Transverse colon (tissue), 4 donors: ENCODE measurements at regions not wholly inside any gene's neighbourhood (a gene's known extent, or its start where the extent isn't known, plus 50 kb on each side); places are given as distances from the start of the nearest gene placed in this dataset.

Experiments
- DNase-seq: peaks from one replicate; pipeline ENCODE4 v3.0.0-alpha.2; 2019
- H3K27ac ChIP-seq, 4 donors: fragments of 200-600 bp; sonication (generic); 2 replicates each; pipeline ENCODE4 v1.5.1; 2016 to 2018; ENCODE audit warnings: inconsistent platforms in 4 of 4
- H3K27me3 ChIP-seq: fragments of 200-600 bp; sonication (generic); 2 replicates; pipeline ENCODE4 v1.5.1; 2017; ENCODE audit warnings: inconsistent platforms
- H3K36me3 ChIP-seq, 4 donors: fragments of 200-600 bp; sonication (generic); 2 replicates each; pipeline ENCODE4 v1.5.1; 2017 to 2019; ENCODE audit warnings: inconsistent platforms in 4 of 4
- H3K4me1 ChIP-seq, 4 donors: fragments of 200-600 bp; sonication (generic); 2 replicates each; pipeline ENCODE4 v1.5.1; 2017 to 2020; ENCODE audit warnings: inconsistent platforms in 4 of 4
- H3K4me3 ChIP-seq, 4 donors: fragments of 200-600 bp; sonication (generic); 1 replicate in 1 of 4; 2 replicates in 3 of 4; pipeline versions ENCODE4 v1.5.1 to v1.6.1; 2017 to 2019; ENCODE audit warnings: inconsistent platforms in 4 of 4
- H3K9me3 ChIP-seq, 2 donors: fragments of 200-600 bp; sonication (generic); 2 replicates each; pipeline ENCODE4 v1.5.1; 2017 to 2019; ENCODE audit warnings: inconsistent platforms in 2 of 2
- EP300 ChIP-seq: sonication (generic); formaldehyde crosslinking; IDR thresholded peaks from one replicate; pipeline ENCODE4 v1.6.1; 2017; ENCODE audit warnings: antibody characterized with exemption, low read depth
- POLR2A ChIP-seq: fragments of 450-650 bp; IDR thresholded peaks from one replicate; pipeline ENCODE4 v1.6.1; 2016; ENCODE audit warnings: antibody characterized with exemption, mild to moderate bottlenecking, moderate library complexity
- POLR2AphosphoS5 ChIP-seq, 3 donors: sonication (generic); formaldehyde crosslinking; IDR thresholded peaks; one replicate each; pipeline ENCODE4 v1.6.1; 2016; ENCODE audit warnings: antibody characterized with exemption in 3 of 3
- WGBS, 2 donors: methylation state at CpG; one replicate each; pipeline ENCODE4 v1.1.5; 2018; ENCODE audit warnings: low coverage in 1 of 2; 5-methylcytosine and 5-hydroxymethylcytosine counted together
- in situ Hi-C, 4 donors: fragments of 200-750 bp; cut with MboI; loops; one replicate each; pipeline versions ENCODE4 v1.15.0 to v1.15.1; 2017; ENCODE audit warnings: low sequenced_read_pairs in 3 of 4, low pct_ligation_motif_present in 1 of 4, low pct_unique_long_range_greater_than_20kb in 1 of 4
- intact Hi-C: fragments of 100-400 bp; cut with DNase I; formaldehyde crosslinking; loops from one replicate; pipeline ENCODE4 v1.15.1; 2023; ENCODE audit warnings: low total_unique reads
- TF ChIP-seq, protein P1 (sequence below), 5 experiments: fragments of 200-600 bp in 3 of 5; fragments of 450-650 bp in 2 of 5; sonication (generic) in 3 of 5; IDR thresholded peaks; 1 replicate in 2 of 5; 2 replicates in 3 of 5; pipeline ENCODE4 v1.5.1; 2016 to 2017; ENCODE audit warnings: antibody characterized with exemption in 5 of 5, inconsistent platforms in 3 of 5, mild to moderate bottlenecking in 2 of 5, moderate library complexity in 1 of 5

DNA sequence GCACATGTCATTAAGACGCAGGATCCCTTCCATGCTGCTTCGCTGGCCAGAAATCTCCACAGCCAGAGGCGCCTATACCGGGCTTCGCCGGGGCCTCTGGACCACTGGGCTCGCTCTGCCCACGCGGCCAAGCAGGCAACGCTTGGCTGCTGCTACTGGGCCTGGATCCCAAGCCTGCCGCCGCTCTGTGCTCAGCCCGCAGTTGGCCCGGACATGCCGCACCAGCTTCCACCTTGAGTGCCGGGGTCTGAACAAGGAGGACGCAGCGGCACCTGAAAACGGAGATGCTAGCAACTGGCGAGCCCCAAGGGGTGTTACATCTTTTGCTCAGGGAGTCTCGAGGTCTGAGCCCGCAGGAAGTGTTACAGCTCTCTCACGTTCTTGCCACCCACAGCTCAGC, 409.9 kb upstream of the SGCG start:
- Histone ChIP-seq H3K36me3 (no peaks in the 10 kb centered on the region), H3K27me3 (no peaks in the 10 kb centered on the region), H3K27ac (no peak overlapping the region), H3K4me3 (no peak overlapping the region), H3K9me3 (no peaks in the 10 kb centered on the region), H3K4me1 (no peaks in the 10 kb centered on the region)
- TF ChIP-seq POLR2A, result no peak
- no peak for TF ChIP-seq POLR2AphosphoS5 (IDR thresholded peaks at IDR 0.05)
- TF ChIP-seq, protein P1, sequence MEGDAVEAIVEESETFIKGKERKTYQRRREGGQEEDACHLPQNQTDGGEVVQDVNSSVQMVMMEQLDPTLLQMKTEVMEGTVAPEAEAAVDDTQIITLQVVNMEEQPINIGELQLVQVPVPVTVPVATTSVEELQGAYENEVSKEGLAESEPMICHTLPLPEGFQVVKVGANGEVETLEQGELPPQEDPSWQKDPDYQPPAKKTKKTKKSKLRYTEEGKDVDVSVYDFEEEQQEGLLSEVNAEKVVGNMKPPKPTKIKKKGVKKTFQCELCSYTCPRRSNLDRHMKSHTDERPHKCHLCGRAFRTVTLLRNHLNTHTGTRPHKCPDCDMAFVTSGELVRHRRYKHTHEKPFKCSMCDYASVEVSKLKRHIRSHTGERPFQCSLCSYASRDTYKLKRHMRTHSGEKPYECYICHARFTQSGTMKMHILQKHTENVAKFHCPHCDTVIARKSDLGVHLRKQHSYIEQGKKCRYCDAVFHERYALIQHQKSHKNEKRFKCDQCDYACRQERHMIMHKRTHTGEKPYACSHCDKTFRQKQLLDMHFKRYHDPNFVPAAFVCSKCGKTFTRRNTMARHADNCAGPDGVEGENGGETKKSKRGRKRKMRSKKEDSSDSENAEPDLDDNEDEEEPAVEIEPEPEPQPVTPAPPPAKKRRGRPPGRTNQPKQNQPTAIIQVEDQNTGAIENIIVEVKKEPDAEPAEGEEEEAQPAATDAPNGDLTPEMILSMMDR (IDR thresholded peaks at IDR 0.05), result no peak
- no peak for TF ChIP-seq EP300
- 96 to 100% methylated on average over 2 to 23 of the region's 23 CpGs for WGBS, 2 donors
- in situ Hi-C loops (loop anchor here in 1 of 4 donors (25.0 kb wide), 1 partner anchor 1134 kb away; no protein-coding TSS in a partner anchor), intact Hi-C loops (no loop called here)
- no peak for DNase-seq

DNA sequence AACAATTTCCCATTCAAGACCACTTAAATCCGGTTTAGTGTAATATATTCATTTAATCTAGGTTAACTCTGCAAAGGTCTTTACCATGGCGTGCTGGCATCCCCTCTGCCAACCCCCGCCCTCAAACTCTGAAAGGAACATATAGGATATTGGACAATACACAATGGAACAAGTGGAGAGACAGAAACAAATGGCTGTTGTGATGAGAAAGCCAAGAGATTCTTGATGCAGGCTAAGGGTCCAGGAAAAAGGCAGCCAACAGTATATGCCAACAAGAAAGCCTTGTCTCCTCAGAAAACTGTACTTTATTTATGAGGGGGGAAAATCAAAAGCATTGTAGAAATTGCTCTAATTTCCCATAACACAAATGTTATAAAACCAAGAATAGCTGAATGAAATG, 407.3 kb upstream of the SGCG start:
- intact Hi-C loops, result no loop called here
- TF ChIP-seq, protein P1 (IDR thresholded peaks at IDR 0.05), result no peak
- TF ChIP-seq POLR2A (no peak), POLR2AphosphoS5 (IDR thresholded peaks at IDR 0.05) (no peak), EP300 (no peak)
- Histone ChIP-seq H3K27me3 (no peaks in the 10 kb centered on the region), H3K36me3 (no peaks in the 10 kb centered on the region), H3K9me3 (no peaks in the 10 kb centered on the region), H3K27ac (no peak overlapping the region), H3K4me1 (no peaks in the 10 kb centered on the region), H3K4me3 (no peak overlapping the region)
- WGBS, 2 donors, result 70 to 78% methylated on average over 3 of the region's 3 CpGs
- in situ Hi-C loops, result loop anchor here in 1 of 4 donors (25.0 kb wide), 1 partner anchor 1136 kb away; no protein-coding TSS in a partner anchor
- no peak for DNase-seq

DNA sequence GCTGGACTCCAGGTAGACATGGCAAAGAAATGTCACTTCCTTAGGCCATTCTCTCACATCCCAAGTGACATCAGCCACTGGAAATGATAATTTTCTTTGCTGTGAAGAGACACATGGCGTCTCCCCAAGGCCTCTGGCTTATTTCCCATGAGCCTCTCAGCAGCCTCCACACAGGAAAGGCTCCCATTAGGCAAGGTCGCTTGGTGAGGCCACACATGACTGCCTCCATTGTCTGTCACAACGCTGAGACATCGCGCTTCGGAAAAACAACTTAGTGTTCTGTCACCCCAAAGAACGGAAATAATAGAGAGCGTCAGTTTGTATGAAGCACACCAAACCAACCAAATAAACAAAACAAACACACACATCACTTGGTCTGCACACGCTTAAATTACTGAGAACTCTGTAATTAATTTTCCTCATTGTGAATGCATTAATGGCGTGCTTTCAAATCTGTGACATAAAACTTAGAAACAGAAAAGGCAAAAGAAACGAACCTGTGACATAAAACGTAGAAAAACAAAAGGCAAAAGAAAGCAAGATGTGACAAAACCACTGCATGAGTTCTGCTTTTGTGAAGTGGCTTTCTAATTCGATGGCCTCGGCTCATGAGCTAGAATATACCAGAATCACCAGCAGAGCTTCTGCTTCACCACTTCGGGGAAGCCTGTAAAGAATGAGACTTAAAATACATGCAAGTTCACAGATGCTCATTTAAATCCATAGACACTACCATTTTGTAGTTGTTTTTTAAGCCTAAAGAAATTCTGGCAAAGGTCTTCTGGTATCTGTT, 404.2 kb upstream of the SGCG start:
- no peaks in the 10 kb centered on the region for H3K9me3 ChIP-seq
- in situ Hi-C loops, result loop anchor here in 1 of 4 donors (25.0 kb wide), 1 partner anchor 1139 kb away; no protein-coding TSS in a partner anchor
- intact Hi-C loops, result no loop called here

DNA sequence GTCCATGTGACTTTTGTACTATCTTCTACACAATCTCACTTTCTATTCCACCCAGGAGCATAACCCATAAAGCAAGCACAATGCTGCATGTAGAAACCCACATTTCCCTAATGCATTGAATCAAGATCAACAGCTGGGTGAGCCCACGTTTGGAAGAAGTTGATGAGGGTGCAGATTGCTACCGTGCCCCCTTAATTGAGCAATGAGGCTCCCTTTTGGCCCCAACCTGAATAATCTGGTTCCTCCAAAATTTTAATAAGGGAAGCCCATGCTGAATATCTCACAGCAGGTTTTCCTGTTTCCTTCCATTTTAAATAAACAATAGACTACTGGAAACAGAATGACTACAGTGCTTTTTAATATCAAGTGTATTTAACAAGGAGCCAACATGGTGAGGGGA, 403.6 kb upstream of the SGCG start:
- Histone ChIP-seq H3K36me3 (no peaks in the 10 kb centered on the region), H3K27me3 (no peaks in the 10 kb centered on the region), H3K4me3 (no peak overlapping the region), H3K9me3 (no peaks in the 10 kb centered on the region), H3K4me1 (no peaks in the 10 kb centered on the region), H3K27ac (no peak overlapping the region)
- no peak for DNase-seq
- in situ Hi-C loops (loop anchor here in 1 of 4 donors (25.0 kb wide), 1 partner anchor 1140 kb away; no protein-coding TSS in a partner anchor), intact Hi-C loops (no loop called here)
- WGBS, 2 donors, result 54% methylated on average over 2 of the region's 2 CpGs; no CpG with 5 or more reads in 1 of the 2 donors
- TF ChIP-seq EP300 (no peak), POLR2AphosphoS5 (IDR thresholded peaks at IDR 0.05) (no peak), POLR2A (no peak)
- TF ChIP-seq, protein P1 (IDR thresholded peaks at IDR 0.05), result no peak

More for the DNA sequence above, 404.2 kb upstream of the SGCG start:
- TF ChIP-seq POLR2AphosphoS5 (IDR thresholded peaks at IDR 0.05) (no peak), POLR2A (no peak), EP300 (no peak)
- TF ChIP-seq, protein P1 (IDR thresholded peaks at IDR 0.05), result no peak
- DNase-seq, result no peak
- H3K36me3 ChIP-seq, result no peaks in the 10 kb centered on the region
- H3K27ac ChIP-seq, result no peak overlapping the region
- no peaks in the 10 kb centered on the region for H3K4me1 ChIP-seq
- no peak overlapping the region for H3K4me3 ChIP-seq
- WGBS, 2 donors, result 85 to 87% methylated on average over 9 to 15 of the region's 15 CpGs
- no peaks in the 10 kb centered on the region for H3K27me3 ChIP-seq
